Brain microvascular endothelial cell (primary cell): ENCODE measurements at regions not wholly inside any gene's neighbourhood (a gene's known extent, or its start where the extent isn't known, plus 50 kb on each side); places are given as distances from the start of the nearest gene placed in this dataset.

Source experiments
- DNase-seq: peaks from one replicate; pipeline ENCODE4 v3.0.0-alpha.2; 2020
- H3K27ac ChIP-seq: fragments of 250-450 bp; sonication (Bioruptor Pico); 2 replicates; pipeline ENCODE4 v1.5.1; 2020; ENCODE audit warnings: mild to moderate bottlenecking, moderate library complexity
- H3K27me3 ChIP-seq: fragments of 250-450 bp; sonication (Bioruptor Pico); replicated peaks from 2 replicates; pipeline ENCODE4 v1.5.1; 2020; ENCODE audit warnings: mild to moderate bottlenecking
- H3K36me3 ChIP-seq: fragments of 250-450 bp; sonication (Bioruptor Pico); replicated peaks from 2 replicates; pipeline ENCODE4 v1.5.1; 2020; ENCODE audit warnings: mild to moderate bottlenecking
- H3K4me3 ChIP-seq: 2 replicates; pipeline ENCODE4 v1.5.1; 2011; ENCODE audit warnings: low read depth, mild to moderate bottlenecking, control low read depth, low read length, moderate library complexity
- in situ Hi-C: cut with HindIII; loops from 2 replicates; pipeline ENCODE4 v1.10.0; 2017; ENCODE audit warnings: low sequenced_read_pairs, low pct_ligation_motif_present
- TF ChIP-seq, protein P1 (sequence below): IDR thresholded peaks from 2 replicates; pipeline ENCODE4 v1.5.1; 2011; ENCODE audit warnings: low read depth, mild to moderate bottlenecking, moderate library complexity, low read length, control low read depth, inconsistent platforms; ENCODE audit errors: missing control alignments

DNA sequence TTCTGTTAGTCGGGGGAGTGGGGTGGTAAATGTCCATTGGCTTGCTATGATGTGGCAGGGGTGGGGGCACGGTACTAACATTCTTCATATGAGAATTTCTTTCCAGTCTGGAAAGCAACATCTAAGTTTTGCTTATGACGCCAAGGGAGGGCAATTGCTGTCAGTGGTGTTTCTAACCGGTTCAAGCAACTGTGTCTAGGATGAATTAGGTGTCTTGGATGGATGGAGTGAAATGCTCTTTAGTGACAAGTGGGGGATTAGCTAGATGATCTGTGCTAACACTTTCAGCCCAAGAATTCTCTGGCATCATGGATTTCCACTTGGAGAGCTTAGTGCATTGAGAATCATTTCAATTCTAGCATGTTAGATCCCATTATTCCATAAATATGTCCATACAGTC, 262.6 kb upstream of the SORL1-AS1 start:
- no peaks in the 10 kb centered on the region for H3K27me3 ChIP-seq
- no peak for DNase-seq
- in situ Hi-C loops: no loop called here
- no peaks in the 10 kb centered on the region for H3K36me3 ChIP-seq
- H3K27ac ChIP-seq: no peak overlapping the region
- no peak overlapping the region for H3K4me3 ChIP-seq
- TF ChIP-seq, protein P1, sequence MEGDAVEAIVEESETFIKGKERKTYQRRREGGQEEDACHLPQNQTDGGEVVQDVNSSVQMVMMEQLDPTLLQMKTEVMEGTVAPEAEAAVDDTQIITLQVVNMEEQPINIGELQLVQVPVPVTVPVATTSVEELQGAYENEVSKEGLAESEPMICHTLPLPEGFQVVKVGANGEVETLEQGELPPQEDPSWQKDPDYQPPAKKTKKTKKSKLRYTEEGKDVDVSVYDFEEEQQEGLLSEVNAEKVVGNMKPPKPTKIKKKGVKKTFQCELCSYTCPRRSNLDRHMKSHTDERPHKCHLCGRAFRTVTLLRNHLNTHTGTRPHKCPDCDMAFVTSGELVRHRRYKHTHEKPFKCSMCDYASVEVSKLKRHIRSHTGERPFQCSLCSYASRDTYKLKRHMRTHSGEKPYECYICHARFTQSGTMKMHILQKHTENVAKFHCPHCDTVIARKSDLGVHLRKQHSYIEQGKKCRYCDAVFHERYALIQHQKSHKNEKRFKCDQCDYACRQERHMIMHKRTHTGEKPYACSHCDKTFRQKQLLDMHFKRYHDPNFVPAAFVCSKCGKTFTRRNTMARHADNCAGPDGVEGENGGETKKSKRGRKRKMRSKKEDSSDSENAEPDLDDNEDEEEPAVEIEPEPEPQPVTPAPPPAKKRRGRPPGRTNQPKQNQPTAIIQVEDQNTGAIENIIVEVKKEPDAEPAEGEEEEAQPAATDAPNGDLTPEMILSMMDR: no peak

DNA sequence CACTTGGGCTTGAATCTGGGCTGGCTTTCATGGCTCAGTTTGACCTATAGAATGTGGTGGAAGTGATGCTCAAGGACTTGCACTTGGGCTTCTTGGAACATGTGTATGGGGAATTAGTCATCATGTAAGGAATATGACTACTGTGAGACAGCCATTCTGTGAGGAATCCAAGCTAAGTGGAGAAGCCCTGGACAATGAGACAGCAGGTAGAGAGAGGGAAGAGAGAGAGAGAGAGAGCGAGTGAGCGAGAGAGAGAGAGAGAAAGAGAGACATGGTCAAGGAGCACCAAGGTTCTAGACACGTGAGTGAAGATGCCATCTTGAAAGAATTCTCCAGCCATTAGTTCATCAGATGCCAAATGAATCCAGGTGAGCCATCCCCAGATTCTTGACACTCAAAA, 261.6 kb upstream of the SORL1-AS1 start:
- H3K4me3 ChIP-seq: no peak overlapping the region
- TF ChIP-seq, protein P1: no peak
- H3K27me3 ChIP-seq: no peaks in the 10 kb centered on the region
- no peaks in the 10 kb centered on the region for H3K36me3 ChIP-seq
- no peak overlapping the region for H3K27ac ChIP-seq
- in situ Hi-C loops: no loop called here
- DNase-seq: peak; percentile 4

DNA sequence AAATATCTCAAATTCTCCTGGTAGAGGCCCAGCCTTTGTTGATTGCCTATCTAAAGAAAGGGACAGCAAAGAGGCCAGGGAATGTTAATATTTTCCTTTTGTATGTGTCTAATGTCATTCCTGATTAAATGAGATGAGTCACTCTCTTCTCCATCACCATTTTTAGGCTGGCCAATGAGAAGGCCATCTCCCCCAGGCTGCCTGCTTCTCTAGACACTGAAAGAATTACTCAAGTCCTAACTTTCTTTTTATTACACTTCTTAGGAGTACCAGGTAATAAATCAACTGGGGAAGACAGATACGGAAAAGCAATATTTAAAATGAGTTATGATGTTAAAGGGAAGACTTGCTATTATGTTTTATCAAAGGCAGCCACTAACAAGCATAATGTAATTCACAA, 259.2 kb upstream of the SORL1-AS1 start:
- TF ChIP-seq, protein P1: no peak
- in situ Hi-C loops: no loop called here
- peak; percentile 14 for DNase-seq
- no peak overlapping the region for H3K27ac ChIP-seq
- H3K4me3 ChIP-seq: no peak overlapping the region
- H3K36me3 ChIP-seq: no peaks in the 10 kb centered on the region
- no peaks in the 10 kb centered on the region for H3K27me3 ChIP-seq

DNA sequence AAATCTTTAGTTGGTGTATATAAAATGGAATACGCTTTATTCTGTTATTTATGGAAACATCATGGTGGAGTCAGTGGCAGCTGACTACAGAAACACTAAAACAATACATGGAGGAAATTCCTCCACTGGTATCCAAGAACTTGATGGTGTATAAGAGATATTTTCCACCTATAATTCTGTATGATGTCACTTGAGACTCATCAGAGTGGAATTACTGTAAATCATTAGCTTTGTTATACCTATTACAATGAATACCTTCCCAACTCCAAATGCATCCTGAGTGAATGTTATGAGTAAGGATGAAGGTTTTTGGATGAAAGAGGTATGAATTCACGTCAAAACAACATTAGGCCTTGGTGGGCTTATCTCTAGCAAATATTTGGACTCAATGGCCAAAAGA, 258.5 kb upstream of the SORL1-AS1 start:
- TF ChIP-seq, protein P1: no peak
- Histone ChIP-seq H3K36me3 (no peaks in the 10 kb centered on the region), H3K4me3 (no peak overlapping the region), H3K27me3 (no peaks in the 10 kb centered on the region), H3K27ac (no peak overlapping the region)
- DNase-seq: no peak
- in situ Hi-C loops: no loop called here

DNA sequence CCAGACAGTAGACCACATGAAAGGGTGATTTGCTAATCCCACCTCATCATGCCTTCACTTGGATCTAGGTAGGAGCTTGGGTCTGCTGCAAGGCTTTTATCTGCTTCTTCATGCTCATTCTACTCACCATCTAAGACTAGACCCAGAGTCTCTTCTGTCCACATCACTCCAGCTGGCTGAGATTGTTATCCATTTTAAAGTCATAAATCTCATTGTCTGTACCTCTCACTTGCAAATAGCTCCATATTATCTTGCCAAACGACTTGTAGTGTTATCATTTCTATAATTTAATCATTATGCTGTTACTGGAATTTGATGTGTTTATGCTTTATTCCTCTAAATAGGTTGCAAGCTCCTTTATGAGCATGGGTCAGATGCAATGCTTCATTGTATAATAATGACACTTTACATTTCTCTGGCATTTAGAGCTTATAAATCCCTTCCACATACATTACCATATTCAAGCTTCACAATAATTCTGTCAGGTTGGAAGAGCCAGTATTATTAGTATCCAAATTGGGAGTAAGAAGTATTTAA, 254.2 kb upstream of the SORL1-AS1 start:
- Histone ChIP-seq H3K4me3 (no peak overlapping the region), H3K36me3 (no peaks in the 10 kb centered on the region), H3K27ac (no peak overlapping the region), H3K27me3 (no peaks in the 10 kb centered on the region)
- TF ChIP-seq, protein P1: no peak
- in situ Hi-C loops: no loop called here
- DNase-seq: no peak

DNA sequence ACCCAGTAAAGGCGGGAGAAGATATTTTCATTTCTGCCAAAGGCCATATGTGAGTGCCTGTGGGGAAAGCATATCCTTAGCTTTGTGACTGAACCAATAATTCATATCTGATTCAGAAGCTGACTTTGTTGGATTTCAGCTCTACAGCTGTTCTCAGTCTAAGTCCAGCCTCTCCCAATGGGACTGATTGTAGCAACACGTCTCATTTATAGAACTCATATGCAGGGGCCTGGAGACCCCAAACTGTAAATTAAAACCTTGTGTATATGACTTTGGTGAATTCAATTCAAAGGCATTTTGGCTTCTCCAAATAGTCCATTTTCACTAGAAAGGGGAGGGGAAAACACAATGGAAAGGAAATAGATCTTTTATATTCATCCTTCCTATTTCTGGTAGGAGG, 250.4 kb upstream of the SORL1-AS1 start:
- Histone ChIP-seq H3K27ac (no peak overlapping the region), H3K36me3 (no peaks in the 10 kb centered on the region), H3K4me3 (no peak overlapping the region), H3K27me3 (no peaks in the 10 kb centered on the region)
- in situ Hi-C loops: no loop called here
- DNase-seq: no peak
- TF ChIP-seq, protein P1: no peak
